Activated CD4-positive, alpha-beta T cell treated with anti-CD3 and anti-CD28 coated beads, Interleukin-10, Interleukin-2, amounts not matched to agents 100 ng/mL and 50 ng/mL, durations not matched to agents 16 hours and 8 hours (primary cell): ENCODE measurements at regions not wholly inside any gene's neighbourhood (a gene's known extent, or its start where the extent isn't known, plus 50 kb on each side); places are given as distances from the start of the nearest gene placed in this dataset.
"Not testable (repeated sequence)": the region's sequence is repeated elsewhere in the genome, so short reads cannot be mapped to it uniquely, and the experiment has no call there.

Experiments used
- DNase-seq: peaks from one replicate; pipeline ENCODE4 v3.0.0-alpha.2; 2020

DNA sequence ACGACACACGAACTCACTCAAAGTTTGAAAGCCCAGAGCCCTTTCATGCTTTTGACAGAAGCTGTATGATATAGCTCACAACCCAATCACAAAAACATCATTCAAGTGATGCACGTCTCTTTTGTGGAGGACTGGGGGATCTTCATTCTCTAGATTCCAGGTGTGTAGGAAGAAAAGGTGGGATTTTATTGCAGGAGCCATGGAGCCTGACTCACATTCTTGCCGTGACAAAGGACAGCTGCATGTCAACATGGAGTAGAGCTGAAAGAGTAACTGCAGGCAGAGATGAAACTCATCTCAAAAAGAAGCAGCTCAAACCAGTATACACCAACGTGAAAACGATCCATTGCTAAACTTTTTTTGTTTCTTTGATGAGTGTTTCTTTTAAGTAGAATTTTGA, 50.9 kb upstream of the PDE1A start:
- no peak for DNase-seq

DNA sequence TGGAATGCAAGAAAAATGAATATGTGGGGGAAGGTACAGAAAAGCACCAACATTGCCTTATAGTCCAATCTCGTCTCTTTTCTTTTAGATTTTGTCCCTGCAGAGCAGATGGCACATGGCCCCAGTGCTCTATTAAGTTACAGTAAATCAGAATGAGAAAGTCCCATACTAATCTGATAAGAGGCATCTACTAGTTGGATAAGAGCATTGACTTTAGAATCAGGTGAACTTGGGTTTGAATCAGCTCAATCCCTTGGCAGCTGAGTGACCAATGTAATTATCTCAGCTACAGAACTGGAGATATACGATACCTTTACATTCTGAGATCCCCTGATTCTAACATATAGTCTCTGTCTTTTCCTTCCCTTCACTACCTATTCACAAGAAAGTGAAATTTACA, 54.8 kb upstream of the PDE1A start:
- DNase-seq, result no peak

DNA sequence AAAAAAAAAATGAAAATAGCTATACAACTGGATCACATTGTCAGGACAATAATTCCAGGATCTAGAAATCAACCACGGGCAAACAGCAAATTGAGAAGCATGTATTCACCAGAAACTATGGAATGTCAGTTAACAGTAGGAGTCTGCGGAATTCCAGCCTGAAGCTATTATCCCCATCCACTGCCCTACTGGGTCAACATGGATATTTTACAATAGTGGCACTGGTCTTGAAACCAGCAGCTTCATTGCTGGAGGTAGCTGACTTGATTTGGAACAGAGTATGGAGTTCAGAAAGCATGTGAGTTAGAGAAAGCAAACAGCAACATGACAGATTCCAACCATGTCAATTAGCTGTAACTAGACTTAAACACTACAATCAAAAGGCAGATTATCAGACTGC, 55.7 kb upstream of the PDE1A start:
- DNase-seq, result no peak

DNA sequence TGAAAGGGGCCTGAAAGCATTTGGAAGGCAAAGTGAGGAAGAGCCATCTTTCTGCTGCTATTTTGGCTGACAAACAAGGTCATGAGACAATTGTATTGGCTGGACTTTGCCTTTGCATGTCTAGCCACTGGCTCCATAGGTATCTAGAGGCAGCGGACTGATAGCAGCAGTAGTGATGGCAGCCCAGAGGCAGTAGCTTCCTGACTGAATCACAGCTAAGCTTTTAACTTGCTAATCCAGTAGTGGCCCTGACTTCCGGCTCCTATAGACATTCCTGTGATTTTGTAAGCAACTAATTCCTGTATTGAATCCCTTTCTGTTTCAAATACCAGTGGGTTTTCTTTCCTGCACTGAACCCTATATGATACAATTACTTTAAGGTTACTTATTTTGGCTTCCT, 69.8 kb upstream of the PDE1A start:
- no peak for DNase-seq

DNA sequence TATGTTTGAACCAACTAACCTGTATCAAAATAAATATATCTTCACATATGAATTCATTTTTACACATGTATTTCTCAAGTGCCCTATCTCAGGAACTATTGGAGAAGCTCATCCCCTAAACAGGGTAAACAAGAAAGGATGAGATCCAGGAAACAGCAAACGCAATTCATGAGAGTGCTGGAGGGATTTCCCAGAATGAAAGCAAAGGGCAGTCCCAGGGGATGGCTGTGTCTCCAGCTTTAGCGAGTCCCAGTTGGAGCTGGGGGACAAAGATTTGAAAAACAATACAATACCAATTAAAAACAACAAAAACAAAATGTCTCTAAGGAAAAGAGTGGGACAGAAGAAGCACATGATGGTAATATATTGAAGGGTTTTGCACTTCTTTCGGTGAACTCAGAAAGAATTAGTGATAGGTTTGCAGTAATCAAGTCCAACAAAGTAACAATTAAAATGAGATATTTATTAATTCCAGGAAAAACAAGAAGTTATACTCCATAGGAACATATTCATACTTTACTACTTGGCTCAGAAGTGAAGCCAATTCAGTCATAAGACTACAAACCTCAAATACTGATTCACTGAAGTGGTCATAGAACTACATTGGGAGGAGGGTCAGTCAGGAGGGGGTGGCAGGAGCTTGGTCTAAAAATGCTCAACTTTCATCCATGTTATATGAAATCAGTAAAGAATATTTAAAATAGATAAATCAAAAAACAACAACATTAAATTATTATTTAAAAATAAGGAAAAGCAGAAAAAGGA, 73.1 kb upstream of the PDE1A start:
- DNase-seq, result no peak

DNA sequence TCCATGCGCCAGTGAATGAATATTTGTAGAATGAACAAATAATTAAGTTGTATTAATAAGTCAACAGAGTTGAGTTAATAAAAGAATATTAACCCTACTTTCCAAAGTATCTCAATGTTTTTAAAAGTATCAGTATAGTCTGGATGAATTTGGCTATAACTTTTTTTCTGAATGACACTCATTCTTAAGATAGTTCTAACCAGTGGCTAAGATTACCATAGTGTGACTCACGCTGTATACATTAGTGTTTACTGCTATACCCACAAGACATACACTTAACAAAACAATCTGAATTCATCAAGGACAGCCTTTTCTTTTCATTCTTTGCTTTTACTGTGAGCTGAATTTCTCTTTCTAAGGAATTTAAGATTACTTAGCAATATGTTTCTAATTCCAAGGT, 77.0 kb upstream of the PDE1A start:
- DNase-seq, result no peak

DNA sequence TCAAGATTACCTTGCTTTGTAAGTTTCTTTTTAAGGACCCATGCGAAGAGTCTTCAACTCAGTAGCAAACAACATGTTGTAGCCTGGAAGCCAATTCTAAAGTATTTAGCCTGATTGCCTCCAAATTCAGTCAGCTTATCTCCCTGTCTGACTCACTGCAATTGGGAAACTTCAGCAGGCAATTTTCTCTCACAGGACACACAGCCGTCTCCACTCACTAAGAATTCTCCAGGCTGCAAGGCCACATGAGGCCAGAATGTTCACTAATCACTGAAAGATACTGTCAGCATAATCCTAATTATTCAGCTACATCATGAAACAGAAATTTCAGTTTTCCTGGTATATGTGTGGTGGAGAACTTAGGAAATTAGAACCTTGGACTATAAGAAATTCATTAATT, 78.1 kb upstream of the PDE1A start:
- DNase-seq, result no peak

DNA sequence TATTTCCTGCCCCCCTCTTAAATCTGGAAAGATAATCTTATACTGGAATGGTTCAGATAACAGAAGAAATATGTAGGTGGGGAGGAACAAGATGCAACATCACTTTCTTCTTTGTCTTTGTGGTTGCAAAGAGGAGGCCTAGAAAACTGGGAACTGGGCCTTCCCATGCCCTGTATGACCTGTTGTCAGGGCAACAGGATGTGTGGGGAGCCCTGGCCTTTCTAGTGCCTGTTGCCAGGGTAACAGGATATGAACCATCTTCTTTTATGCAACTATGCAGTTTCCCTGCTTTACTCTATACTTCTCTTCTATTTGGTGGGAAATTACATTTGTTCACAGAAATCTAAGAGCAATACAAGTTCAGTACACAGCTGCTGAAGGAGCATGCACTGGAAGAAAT, 79.8 kb upstream of the PDE1A start:
- DNase-seq, result no peak

DNA sequence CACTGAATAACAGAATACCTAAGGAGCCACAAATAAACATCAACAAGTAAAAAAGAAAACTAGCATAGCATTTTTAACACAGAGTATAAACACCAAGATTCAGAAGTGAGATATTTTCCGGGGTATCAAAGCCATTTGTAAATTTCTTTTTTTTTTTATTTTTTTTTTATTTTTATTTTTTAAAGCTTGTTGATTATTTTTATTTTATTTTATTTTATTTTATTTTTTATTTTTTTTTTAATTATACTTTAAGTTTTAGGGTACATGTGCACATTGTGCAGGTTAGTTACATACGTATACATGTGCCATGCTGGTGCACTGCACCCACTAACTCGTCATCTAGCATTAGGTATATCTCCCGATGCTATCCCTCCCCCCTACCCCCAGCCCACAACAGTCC, 81.7 kb upstream of the PDE1A start:
- not testable (repeated sequence) for DNase-seq

DNA sequence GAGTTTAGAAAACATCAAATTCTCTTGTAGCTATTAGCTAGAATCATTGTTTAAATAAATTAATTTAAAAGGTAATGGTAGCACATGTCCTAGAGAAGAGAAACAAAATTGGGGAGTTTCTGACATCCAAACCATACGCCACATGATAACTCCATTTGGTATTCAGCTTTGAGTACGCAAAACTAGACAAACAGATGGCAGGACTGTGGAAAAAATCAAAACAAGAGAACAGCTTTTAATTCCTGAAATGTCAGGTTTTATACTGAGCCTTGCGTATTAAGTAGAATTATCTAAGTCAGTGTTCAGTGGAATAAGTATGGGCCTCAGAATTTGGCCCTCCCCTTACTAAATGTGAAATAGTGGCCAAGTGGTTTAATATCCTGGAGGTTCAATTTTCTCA, 82.4 kb upstream of the PDE1A start:
- DNase-seq, result no peak

DNA sequence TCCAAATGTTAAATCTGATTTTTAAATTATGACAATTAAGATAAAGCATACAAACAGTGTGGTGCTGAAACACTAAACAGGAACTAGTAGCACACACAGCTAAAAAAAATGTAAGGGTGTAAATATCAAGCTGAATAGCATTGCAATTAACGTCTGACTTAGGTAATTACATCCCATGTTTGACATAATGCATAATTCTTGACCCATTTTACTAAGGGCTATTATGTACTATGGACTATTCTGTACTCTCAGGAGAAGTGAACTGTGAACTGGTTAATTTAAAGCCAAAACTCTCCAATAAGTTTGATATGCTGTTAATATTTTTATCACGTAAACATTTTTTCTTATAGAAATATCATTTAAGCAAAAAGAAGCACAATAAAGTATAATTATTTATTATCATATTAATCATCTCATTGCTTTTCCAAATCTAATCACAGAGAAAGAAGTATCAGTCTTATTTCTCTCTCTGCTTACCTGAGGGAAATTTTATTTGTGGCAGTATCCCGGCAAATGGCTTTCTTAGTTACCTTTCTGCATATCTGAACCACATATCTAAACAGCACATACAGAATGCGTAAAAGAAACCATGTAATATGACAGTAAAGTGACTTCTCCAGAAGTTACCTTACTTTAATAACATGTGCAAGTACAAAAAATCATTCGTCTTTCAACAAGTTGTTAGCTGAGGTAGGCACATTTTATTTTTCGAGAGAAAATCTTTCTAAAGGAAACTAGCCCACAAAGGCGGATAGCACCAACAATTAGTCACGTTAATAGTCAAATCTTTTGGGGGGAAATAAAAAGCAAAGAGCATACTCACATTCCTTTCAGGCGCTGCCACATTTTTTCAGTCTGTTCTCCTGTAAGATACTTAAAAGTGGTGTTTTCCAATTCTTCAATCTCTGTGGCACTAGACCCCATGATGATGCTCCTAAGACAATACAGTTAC, 94.9 kb upstream of the PDE1A start:
- DNase-seq, result no peak

DNA sequence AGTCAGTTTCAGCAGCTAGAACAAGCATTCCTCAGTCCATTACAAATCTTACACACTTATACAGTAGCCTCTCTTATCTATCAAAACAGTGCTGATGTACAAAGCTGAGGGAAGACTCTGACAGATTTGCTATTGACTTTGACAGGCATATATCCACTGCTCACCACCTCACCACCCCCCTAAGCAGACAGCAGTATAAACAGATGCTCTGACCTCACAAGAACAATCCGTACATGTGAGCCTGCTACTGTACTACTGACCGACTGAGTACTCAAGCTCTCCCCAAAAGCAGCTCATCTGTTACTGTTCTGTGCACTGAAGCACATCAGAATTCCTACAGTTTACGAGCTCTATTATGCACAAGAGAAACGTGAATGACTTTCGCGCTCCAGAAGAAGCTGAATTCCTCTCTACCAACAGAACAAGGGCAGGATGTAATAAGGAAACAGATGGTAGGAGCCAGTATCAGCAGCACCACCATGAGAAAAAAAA, 95.6 kb upstream of the PDE1A start:
- no peak for DNase-seq

DNA sequence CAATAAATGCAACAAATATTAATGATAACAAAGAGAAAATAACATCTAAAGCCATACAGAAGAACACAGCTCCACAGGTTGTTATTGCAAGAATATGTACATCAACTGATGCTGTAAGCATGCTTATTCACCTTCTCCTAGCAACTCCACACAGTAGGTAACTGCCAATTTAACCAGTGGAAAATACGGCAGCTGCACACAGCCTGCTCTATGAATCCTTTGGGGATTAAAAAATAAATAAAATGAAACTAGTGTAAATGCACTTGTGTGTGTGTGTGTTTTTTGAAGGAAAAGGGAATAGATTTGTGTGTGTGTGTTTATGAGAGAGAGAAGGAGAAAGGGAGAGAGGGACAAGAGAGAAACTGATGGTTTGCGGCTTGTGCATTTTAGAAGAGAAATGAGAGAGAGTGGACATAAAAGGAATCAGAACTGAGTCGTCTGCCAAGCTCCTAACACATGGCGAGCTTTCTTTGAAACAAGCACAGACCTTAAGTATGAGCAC, 96.2 kb upstream of the PDE1A start:
- DNase-seq, result no peak

DNA sequence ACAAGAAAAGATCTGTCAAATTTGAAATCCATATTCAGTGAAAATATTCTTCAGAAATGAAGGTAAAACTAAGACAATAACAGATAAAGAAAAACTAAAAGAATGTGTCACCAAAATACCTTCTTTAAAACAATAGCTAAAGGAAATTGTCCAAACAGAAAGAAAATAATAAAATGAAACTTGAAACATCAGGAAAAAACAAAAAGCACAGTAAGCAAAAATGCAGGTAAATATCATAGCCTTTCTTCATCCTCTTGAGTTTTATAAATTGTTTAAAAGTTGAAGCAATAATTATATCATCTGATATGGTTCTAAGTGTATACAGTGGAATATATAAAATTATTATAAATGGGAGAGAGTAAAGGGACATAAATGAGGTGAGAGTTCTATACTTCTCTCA, 103.8 kb upstream of the PDE1A start:
- DNase-seq, result no peak

DNA sequence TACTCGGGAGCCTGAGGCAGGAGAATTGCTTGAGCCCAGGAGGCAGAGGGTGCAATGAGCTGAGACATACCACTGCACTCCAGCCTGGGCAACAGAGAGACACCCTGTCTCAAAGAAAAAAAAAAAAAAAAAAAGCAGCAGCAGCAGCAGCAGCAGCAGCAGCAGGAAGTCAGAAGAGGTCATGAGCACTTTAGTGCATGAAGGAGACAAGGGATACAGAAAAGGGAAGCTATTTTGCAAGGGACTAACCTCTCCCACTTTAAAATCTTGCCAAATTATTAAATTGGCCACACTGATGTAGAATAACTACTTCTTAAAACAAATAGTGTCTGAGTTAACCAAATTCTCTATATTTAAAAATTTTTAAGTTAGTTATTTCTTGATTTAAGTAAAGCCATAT, 113.4 kb upstream of the PDE1A start:
- DNase-seq, result no peak

DNA sequence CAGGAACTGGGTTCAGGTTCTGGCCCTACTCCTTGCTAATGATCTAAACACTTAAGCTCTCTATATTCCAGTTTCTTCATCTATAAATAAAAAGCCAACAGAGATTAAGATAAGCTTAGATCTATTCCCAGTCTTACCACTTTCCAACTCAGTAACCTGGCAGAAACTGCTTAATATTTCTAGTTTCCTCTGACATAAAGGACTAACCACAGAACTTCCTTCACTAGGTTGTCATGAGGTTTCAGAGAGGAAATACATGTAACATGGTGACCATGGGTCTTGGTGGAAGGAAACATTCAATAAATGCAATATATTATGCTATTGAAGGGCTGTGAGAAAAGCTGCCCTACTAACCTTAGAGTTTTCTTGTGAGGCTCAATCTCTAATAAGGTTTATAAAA, 114.4 kb upstream of the PDE1A start:
- no peak for DNase-seq

DNA sequence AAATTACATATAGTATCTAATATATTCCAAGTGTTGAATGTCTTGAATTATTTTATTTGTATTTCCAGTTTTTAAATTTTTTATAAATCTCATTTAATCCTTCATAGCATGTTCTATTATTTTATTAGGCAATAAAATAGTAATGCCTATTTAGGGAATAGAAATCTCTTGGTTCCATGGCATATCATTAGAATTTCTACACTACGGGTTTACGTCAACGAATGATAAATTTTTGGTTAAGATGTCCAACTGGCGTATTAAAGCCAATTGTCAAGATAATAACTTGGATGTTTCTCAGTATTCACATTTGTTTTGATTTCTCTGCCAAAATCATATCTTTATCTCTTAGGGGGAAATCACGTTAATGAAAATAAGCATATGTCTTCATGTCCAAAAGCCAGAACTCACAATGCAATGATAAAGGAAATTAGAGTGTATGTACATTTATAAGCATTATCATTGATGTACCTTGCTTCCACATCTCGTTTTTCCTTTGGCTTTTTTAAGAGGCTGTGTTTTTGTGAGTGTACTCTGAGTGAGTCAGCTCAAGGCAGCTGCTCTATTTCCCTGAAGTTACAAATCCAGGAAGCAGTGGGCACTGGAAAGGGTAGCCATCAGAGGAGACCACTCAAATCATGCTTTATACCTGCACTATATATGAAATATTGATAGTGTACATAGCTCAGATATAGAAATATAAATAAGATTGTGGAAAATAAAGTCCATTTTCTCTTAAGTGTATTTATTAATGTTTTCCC, 115.8 kb upstream of the PDE1A start:
- no peak for DNase-seq

DNA sequence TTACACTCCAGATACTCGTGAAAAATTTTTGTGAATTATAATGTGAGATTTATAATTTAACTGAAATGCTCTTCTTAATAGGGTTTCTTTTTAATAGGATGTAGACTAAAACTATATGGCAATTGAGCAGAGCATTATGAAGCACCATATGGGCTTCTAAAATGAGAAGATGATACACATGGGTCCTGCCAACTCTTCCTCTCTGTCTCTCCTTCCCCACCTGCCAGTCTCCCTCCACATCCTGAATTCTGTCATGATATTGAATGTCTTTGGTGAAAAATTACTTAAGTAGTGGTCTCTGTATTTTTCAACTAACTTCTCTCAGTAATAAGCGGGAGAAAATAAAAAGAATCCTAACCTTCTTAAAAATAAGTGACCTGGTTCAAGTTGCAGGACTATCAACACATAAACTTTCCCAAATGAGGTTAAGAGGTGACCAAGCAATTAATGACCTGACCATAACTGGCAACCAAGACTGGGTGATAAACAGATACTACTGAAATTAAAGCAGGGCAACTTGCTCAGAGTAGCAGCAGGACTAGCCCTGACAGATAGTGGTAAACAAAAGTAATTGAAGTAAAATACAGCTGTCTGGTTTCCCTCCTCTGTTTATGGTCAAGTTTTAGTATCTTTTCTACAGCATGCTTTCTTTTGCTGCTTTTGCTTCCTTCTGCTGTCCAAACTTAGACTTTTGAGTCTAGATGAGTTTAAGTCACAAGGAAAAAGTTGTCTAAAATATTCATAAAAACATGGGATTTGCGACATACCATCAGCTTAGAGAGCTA, 117.1 kb upstream of the PDE1A start:
- no peak for DNase-seq

DNA sequence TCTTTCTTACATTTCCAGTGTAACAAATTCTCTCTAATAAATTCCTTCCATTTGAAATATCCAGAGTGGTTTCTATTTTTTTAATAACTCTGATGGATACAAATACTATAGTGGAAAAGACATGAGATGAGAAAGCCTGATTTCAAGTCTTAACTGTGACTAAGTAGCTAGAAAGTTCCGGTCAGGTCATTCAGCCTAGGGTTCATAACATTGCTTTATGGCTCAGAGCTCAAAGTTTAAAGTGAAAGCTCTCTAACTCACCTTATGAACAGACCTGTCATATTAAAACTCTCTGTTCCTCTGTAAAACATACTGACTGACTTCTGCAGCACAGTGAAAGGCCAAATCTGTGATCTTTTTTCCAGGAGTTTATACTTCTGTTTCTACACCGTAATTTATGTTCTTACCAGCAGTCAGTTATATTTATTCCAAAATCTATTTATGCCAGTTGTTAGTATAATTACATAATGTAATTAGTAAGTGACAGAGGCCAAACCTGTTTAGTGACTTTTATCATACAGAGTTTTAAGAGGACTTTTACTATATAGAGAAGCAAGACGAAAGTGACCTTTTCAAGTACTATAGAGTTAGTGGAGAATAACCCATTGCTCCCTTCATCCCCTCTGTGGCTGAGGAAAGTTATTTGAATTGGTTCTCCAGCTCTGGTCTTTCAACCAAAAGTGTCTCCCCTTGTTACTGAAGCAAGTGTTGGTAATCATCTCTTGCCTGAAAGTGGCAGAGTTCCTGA, 118.8 kb upstream of the PDE1A start:
- DNase-seq, result no peak

DNA sequence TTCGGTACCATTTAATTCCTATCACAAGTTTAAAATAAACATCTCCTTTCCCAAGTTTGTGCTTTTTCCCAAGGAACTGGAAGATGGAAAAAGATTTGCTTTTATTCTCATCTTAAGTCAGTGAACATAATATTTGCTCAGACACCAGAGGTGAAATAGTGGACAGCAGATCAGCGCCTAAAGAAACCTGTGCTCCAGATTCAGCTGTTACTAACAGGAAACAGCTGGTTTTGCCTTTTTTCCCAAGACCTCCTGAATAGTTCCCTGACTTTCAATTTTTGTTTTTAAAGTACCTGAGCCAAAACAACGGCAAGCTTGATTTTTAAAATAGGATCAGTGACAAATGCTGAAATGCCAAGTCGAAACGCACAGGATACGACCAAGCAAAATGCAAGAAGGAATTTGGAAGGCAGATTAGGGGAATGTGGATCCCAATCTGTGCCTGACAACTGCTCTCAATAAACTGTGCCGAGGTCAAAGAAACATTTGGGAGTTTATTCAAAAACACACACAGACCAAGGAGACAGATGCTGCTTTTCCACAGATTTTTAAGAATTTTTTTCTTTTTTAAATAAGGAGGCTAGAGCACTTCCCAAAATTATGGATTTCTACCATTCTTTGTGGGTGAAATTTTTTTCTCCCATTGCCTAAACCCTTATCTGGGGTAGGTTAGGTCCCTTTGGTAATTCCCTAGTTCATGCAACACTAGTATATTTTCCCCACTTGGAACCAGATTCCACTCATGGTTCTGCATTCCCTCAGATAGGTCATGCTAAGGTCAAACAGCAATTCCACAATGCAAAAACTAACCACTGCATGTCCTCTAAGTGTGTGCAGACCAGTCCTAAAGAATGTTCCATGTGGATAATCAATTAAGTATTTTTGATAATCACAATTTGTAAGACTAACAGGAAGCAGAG, 121.5 kb upstream of the PDE1A start:
- no peak for DNase-seq
